Duodenal mucosa (tissue), 2 donors: ENCODE measurements at regions not wholly inside any gene's neighbourhood (a gene's known extent, or its start where the extent isn't known, plus 50 kb on each side); places are given as distances from the start of the nearest gene placed in this dataset.

Source experiments
- H3K27ac ChIP-seq: one replicate; pipeline ENCODE4 v1.7.0; 2013; ENCODE audit warnings: low read depth, low read length
- H3K27me3 ChIP-seq, 2 donors: one replicate each; pipeline ENCODE4 v1.7.0; 2013; ENCODE audit warnings: low read length in 2 of 2, control low read depth in 1 of 2; ENCODE audit not compliant: insufficient read depth in 2 of 2, control insufficient read depth in 1 of 2
- H3K36me3 ChIP-seq, 2 donors: one replicate each; pipeline ENCODE4 v1.7.0; 2013; ENCODE audit warnings: low read length in 2 of 2, control low read depth in 1 of 2; ENCODE audit not compliant: insufficient read depth in 2 of 2, control insufficient read depth in 1 of 2
- H3K4me1 ChIP-seq, 2 donors: one replicate each; pipeline ENCODE4 v1.7.0; 2013; ENCODE audit warnings: low read length in 2 of 2, control low read depth in 1 of 2; ENCODE audit not compliant: insufficient read depth in 2 of 2, control insufficient read depth in 1 of 2
- H3K4me3 ChIP-seq, 2 donors: one replicate each; pipeline ENCODE4 v1.7.0; 2013; ENCODE audit warnings: low read length in 2 of 2, low read depth in 1 of 2
- H3K9ac ChIP-seq, 2 donors: one replicate each; pipeline ENCODE4 v1.7.0; 2013; ENCODE audit warnings: low read length in 2 of 2, low read depth in 1 of 2
- H3K9me3 ChIP-seq, 2 donors: one replicate each; pipeline ENCODE4 v1.7.0; 2013; ENCODE audit warnings: low read length in 2 of 2, control low read depth in 1 of 2; ENCODE audit not compliant: control insufficient read depth in 1 of 2

- Histone ChIP-seq H3K4me3 (no peak overlapping the region), H3K9ac (no peak overlapping the region), H3K27me3 (no peaks in the 10 kb centered on the region), H3K9me3 (no peaks in the 10 kb centered on the region), H3K4me1 (no peaks in the 10 kb centered on the region), H3K36me3 (no peaks in the 10 kb centered on the region), H3K27ac (no peak overlapping the region)
These were observed 379.1 kb upstream of the MKI67 start for GRCh38 chr10:128505346-128505745.

GRCh38 chr10:128506423-128506822 lies 380.2 kb upstream of the MKI67 start:
- H3K9ac ChIP-seq = no peak overlapping the region
- H3K27ac ChIP-seq = no peak overlapping the region
- no peaks in the 10 kb centered on the region for H3K4me1 ChIP-seq
- H3K27me3 ChIP-seq = no peaks in the 10 kb centered on the region
- H3K36me3 ChIP-seq = no peaks in the 10 kb centered on the region
- no peaks in the 10 kb centered on the region for H3K9me3 ChIP-seq
- H3K4me3 ChIP-seq = no peak overlapping the region

GRCh38 chr10:128507066-128507465 lies 380.8 kb upstream of the MKI67 start:
- H3K27ac ChIP-seq = no peak overlapping the region

GRCh38 chr10:128511284-128511683 lies 385.1 kb upstream of the MKI67 start:
- no peaks in the 10 kb centered on the region for H3K27me3 ChIP-seq
- no peaks in the 10 kb centered on the region for H3K4me1 ChIP-seq
- no peaks in the 10 kb centered on the region for H3K36me3 ChIP-seq
- no peak overlapping the region for H3K4me3 ChIP-seq
- H3K9ac ChIP-seq = no peak overlapping the region
- H3K27ac ChIP-seq = no peak overlapping the region
- no peaks in the 10 kb centered on the region for H3K9me3 ChIP-seq

More at GRCh38 chr10:128507066-128507465, 380.8 kb upstream of the MKI67 start:
- Histone ChIP-seq H3K9ac (no peak overlapping the region), H3K4me3 (no peak overlapping the region), H3K36me3 (no peaks in the 10 kb centered on the region), H3K9me3 (no peaks in the 10 kb centered on the region), H3K4me1 (no peaks in the 10 kb centered on the region), H3K27me3 (no peaks in the 10 kb centered on the region)

- H3K4me1 ChIP-seq = no peaks in the 10 kb centered on the region
- no peaks in the 10 kb centered on the region for H3K9me3 ChIP-seq
- H3K36me3 ChIP-seq = no peaks in the 10 kb centered on the region
- no peak overlapping the region for H3K4me3 ChIP-seq
- H3K27ac ChIP-seq = no peak overlapping the region
- no peak overlapping the region for H3K9ac ChIP-seq
- H3K27me3 ChIP-seq = no peaks in the 10 kb centered on the region
These were observed 386.5 kb upstream of the MKI67 start for GRCh38 chr10:128512767-128513166.

- H3K9me3 ChIP-seq = no peaks in the 10 kb centered on the region
- no peaks in the 10 kb centered on the region for H3K27me3 ChIP-seq
- no peak overlapping the region for H3K27ac ChIP-seq
- no peaks in the 10 kb centered on the region for H3K4me1 ChIP-seq
- no peak overlapping the region for H3K9ac ChIP-seq
- no peak overlapping the region for H3K4me3 ChIP-seq
- H3K36me3 ChIP-seq = no peaks in the 10 kb centered on the region
These were observed 388.3 kb upstream of the MKI67 start for GRCh38 chr10:128514536-128514935.

GRCh38 chr10:128516180-128516579 lies 390.0 kb upstream of the MKI67 start:
- Histone ChIP-seq H3K4me1 (no peaks in the 10 kb centered on the region), H3K27ac (no peak overlapping the region), H3K9me3 (no peaks in the 10 kb centered on the region), H3K36me3 (no peaks in the 10 kb centered on the region), H3K4me3 (no peak overlapping the region), H3K27me3 (no peaks in the 10 kb centered on the region), H3K9ac (no peak overlapping the region)

GRCh38 chr10:128517167-128517566 lies 390.9 kb upstream of the MKI67 start:
- no peaks in the 10 kb centered on the region for H3K27me3 ChIP-seq
- H3K9ac ChIP-seq = no peak overlapping the region
- H3K4me3 ChIP-seq = no peak overlapping the region
- H3K9me3 ChIP-seq = no peaks in the 10 kb centered on the region
- H3K36me3 ChIP-seq = no peaks in the 10 kb centered on the region
- no peaks in the 10 kb centered on the region for H3K4me1 ChIP-seq
- no peak overlapping the region for H3K27ac ChIP-seq

- no peaks in the 10 kb centered on the region for H3K36me3 ChIP-seq
These were observed 391.8 kb upstream of the MKI67 start for GRCh38 chr10:128518000-128518399.

GRCh38 chr10:128519581-128519980 lies 393.4 kb upstream of the MKI67 start:
- Histone ChIP-seq H3K9ac (no peak overlapping the region), H3K4me1 (no peaks in the 10 kb centered on the region), H3K36me3 (no peaks in the 10 kb centered on the region), H3K27me3 (no peaks in the 10 kb centered on the region), H3K27ac (no peak overlapping the region), H3K9me3 (no peaks in the 10 kb centered on the region), H3K4me3 (no peak overlapping the region)

More at GRCh38 chr10:128518000-128518399, 391.8 kb upstream of the MKI67 start:
- Histone ChIP-seq H3K4me1 (no peaks in the 10 kb centered on the region), H3K27ac (no peak overlapping the region), H3K4me3 (no peak overlapping the region), H3K9ac (no peak overlapping the region), H3K9me3 (no peaks in the 10 kb centered on the region), H3K27me3 (no peaks in the 10 kb centered on the region)

GRCh38 chr10:128520211-128520815 lies 394.1 kb upstream of the MKI67 start:
- no peaks in the 10 kb centered on the region for H3K36me3 ChIP-seq
- no peaks in the 10 kb centered on the region for H3K9me3 ChIP-seq
- no peaks in the 10 kb centered on the region for H3K4me1 ChIP-seq
- no peak overlapping the region for H3K4me3 ChIP-seq
- H3K27me3 ChIP-seq = no peaks in the 10 kb centered on the region
- no peak overlapping the region for H3K27ac ChIP-seq
- H3K9ac ChIP-seq = no peak overlapping the region
